ENCODE measurements at regions not wholly inside any gene's neighbourhood (a gene's known extent, or its start where the extent isn't known, plus 50 kb on each side); places are given as distances from the start of the nearest gene placed in this dataset.

DNA sequence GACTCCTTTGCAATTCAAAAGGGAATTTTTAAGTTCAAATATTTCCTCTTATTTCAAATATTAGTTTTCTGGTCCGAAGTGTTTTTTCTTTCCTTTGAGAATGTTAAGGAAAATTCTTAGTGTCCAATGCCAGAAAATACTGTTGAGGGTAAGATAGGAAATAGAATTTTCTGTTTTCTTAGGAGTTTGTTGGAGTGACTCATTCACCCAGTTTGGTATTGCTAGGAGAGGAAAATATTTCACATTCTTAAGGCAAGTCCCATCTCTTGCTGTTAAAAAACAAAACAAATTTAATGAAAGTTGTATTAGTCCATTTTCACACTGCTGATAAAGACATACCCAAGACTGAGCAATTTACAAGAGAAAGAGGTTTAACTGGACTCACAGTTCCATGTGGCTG is 349.2 kb upstream of the ADAMTSL1 start:
- no peak overlapping the region for H3K27ac ChIP-seq
- no peak for TF ChIP-seq CTCF (conservative IDR thresholded peaks at IDR 0.05)

- TF ChIP-seq CTCF (conservative IDR thresholded peaks at IDR 0.05), result no peak
- no peak overlapping the region for H3K27ac ChIP-seq
These were observed 347.0 kb upstream of the ADAMTSL1 start for GRCh38 chr9:18126831-18127498.

GRCh38 chr9:18127499-18127875 is 346.5 kb upstream of the ADAMTSL1 start:
- TF ChIP-seq CTCF (conservative IDR thresholded peaks at IDR 0.05), result no peak

DNA sequence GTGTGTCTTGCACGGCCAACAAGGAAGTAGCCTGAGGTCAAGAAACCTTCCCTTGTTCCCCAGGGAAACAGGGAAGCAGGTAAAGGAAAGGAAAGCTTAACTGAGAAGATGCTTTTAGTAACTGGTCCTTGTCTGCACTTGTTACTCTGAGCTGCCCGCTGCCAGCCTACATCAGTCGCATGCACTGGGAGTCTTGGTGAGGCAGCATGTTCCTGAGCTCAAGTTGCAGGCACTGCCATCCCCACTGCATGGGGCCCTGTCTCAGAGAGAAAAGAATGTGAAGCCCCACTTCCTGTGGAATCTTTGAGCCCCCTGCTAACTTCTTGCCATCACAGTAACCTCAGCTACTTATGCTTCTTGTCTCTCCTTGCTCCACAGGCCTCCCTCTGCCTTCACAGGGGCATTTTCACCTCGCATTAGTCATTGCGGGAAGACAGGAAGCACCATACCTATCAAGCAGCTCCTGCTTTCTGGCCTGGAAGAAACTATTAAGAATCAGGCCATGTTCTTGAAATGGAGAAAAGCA is 344.1 kb upstream of the ADAMTSL1 start:
- H3K27ac ChIP-seq, result no peak overlapping the region
- no peak for TF ChIP-seq CTCF (conservative IDR thresholded peaks at IDR 0.05)

More at GRCh38 chr9:18127499-18127875, 346.5 kb upstream of the ADAMTSL1 start:
- H3K27ac ChIP-seq, result no peak overlapping the region

- TF ChIP-seq CTCF (conservative IDR thresholded peaks at IDR 0.05), result no peak
- no peak overlapping the region for H3K27ac ChIP-seq
These were observed 337.5 kb upstream of the ADAMTSL1 start for GRCh38 chr9:18136354-18136994.

DNA sequence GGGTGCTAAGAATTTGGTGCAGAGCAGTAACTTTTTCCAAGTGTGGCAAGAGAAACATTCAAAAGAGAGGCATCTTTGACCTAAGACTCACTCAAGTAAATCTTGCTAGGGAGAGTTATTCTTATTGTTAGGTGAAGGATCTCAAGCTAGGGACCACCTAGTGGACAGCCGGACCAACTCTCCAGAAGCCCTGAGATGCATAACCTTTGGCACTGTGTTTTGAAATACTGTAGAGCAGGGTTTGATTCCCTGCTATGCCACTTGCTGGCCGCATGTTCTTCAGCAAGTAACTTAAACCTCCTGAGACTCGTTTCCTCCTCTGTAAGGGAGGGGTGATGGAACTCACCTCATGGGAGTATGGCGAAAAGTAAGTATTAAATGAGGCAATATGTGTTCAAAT is 336.1 kb upstream of the ADAMTSL1 start:
- no peak for TF ChIP-seq CTCF (conservative IDR thresholded peaks at IDR 0.05)
- no peak overlapping the region for H3K27ac ChIP-seq

DNA sequence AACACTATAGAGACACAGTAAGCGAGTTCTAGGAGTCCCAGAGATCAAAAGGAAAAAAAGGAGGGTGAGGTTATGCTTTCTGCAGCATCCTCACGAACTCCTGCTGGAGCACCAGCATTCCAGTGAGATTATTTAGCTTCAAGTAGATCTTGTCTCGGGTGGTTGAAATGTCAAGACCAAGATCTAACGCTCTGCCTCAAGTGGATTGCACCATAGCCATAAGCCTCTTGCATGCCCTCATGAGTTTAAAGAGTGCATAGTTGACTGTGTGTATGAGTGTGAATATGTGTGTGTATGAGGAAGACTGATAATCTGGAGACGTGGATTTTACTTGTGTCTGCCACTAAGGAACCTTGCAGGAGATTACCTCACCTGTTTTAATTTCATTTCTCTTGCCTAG is 335.3 kb upstream of the ADAMTSL1 start:
- no peak for TF ChIP-seq CTCF (conservative IDR thresholded peaks at IDR 0.05)
- H3K27ac ChIP-seq, result no peak overlapping the region

All from VCaP (cell line).